ENCODE measurements at regions not wholly inside any gene's neighbourhood (a gene's known extent, or its start where the extent isn't known, plus 50 kb on each side); places are given as distances from the start of the nearest gene placed in this dataset.

GRCh38 chr12:75589801-75590200 is 78.4 kb upstream of the KRR1 start:
- intact Hi-C loops (cut with DNase I) = no loop called here
- H3K4me1 ChIP-seq = no peaks in the 10 kb centered on the region
- no peaks in the 10 kb centered on the region for H3K36me3 ChIP-seq
- TF ChIP-seq CTCF (IDR thresholded peaks at IDR 0.05) (no peak), POLR2AphosphoS5 (IDR thresholded peaks at IDR 0.05; ENCODE audit: insufficient read depth in 1 of 2, low read depth in 1 of 2) (no peak), POLR2A (IDR thresholded peaks at IDR 0.05) (no peak)
- H3K9me3 ChIP-seq = no peaks in the 10 kb centered on the region
- H3K4me3 ChIP-seq = no peak overlapping the region
- no peaks in the 10 kb centered on the region for H3K27me3 ChIP-seq
- H3K27ac ChIP-seq = no peak overlapping the region
- no peak for DNase-seq (ENCODE audit: extremely low spot score in 2 of 2)

- TF ChIP-seq POLR2AphosphoS5 (IDR thresholded peaks at IDR 0.05; ENCODE audit: insufficient read depth in 1 of 2, low read depth in 1 of 2) (no peak), CTCF (IDR thresholded peaks at IDR 0.05) (no peak), POLR2A (IDR thresholded peaks at IDR 0.05) (no peak)
- DNase-seq (ENCODE audit: extremely low spot score in 2 of 2) = no peak
- no peaks in the 10 kb centered on the region for H3K4me1 ChIP-seq
- H3K36me3 ChIP-seq = no peaks in the 10 kb centered on the region
- H3K9me3 ChIP-seq = no peaks in the 10 kb centered on the region
- intact Hi-C loops (cut with DNase I) = no loop called here
- no peak overlapping the region for H3K27ac ChIP-seq
- H3K4me3 ChIP-seq = no peak overlapping the region
- no peaks in the 10 kb centered on the region for H3K27me3 ChIP-seq
Measured at GRCh38 chr12:75587340-75588106, 76.1 kb upstream of the KRR1 start.

- Histone ChIP-seq H3K36me3 (no peaks in the 10 kb centered on the region), H3K9me3 (no peaks in the 10 kb centered on the region), H3K4me3 (no peak overlapping the region), H3K27ac (no peak overlapping the region), H3K4me1 (no peaks in the 10 kb centered on the region), H3K27me3 (no peaks in the 10 kb centered on the region)
- intact Hi-C loops (cut with DNase I) = no loop called here
- no peak for DNase-seq (ENCODE audit: extremely low spot score in 2 of 2)
- TF ChIP-seq POLR2AphosphoS5 (IDR thresholded peaks at IDR 0.05; ENCODE audit: insufficient read depth in 1 of 2, low read depth in 1 of 2) = no peak
- no peak for TF ChIP-seq CTCF (IDR thresholded peaks at IDR 0.05)
- no peak for TF ChIP-seq POLR2A (IDR thresholded peaks at IDR 0.05)
Measured at GRCh38 chr12:75585330-75585729, 73.9 kb upstream of the KRR1 start.

GRCh38 chr12:75583355-75583754 is 71.9 kb upstream of the KRR1 start:
- no peak overlapping the region for H3K4me3 ChIP-seq
- H3K27me3 ChIP-seq = no peaks in the 10 kb centered on the region
- H3K27ac ChIP-seq = no peak overlapping the region
- H3K36me3 ChIP-seq = no peaks in the 10 kb centered on the region
- DNase-seq (ENCODE audit: extremely low spot score in 2 of 2) = no peak
- H3K4me1 ChIP-seq = no peaks in the 10 kb centered on the region
- intact Hi-C loops (cut with DNase I) = no loop called here
- H3K9me3 ChIP-seq = no peaks in the 10 kb centered on the region
- TF ChIP-seq POLR2A (IDR thresholded peaks at IDR 0.05) (no peak), POLR2AphosphoS5 (IDR thresholded peaks at IDR 0.05; ENCODE audit: insufficient read depth in 1 of 2, low read depth in 1 of 2) (no peak), CTCF (IDR thresholded peaks at IDR 0.05) (no peak)

- Histone ChIP-seq H3K36me3 (no peaks in the 10 kb centered on the region), H3K27me3 (no peaks in the 10 kb centered on the region), H3K27ac (no peak overlapping the region), H3K4me3 (no peak overlapping the region), H3K4me1 (no peaks in the 10 kb centered on the region), H3K9me3 (no peaks in the 10 kb centered on the region)
- intact Hi-C loops (cut with DNase I) = no loop called here
- TF ChIP-seq POLR2A (IDR thresholded peaks at IDR 0.05) = no peak
- TF ChIP-seq CTCF (IDR thresholded peaks at IDR 0.05) = no peak
- no peak for TF ChIP-seq POLR2AphosphoS5 (IDR thresholded peaks at IDR 0.05; ENCODE audit: insufficient read depth in 1 of 2, low read depth in 1 of 2)
- DNase-seq (ENCODE audit: extremely low spot score in 2 of 2) = no peak
Measured at GRCh38 chr12:75581515-75581914, 70.1 kb upstream of the KRR1 start.

All from vagina (tissue), 2 donors.